Omental fat pad (tissue), 3 donors: ENCODE measurements at regions not wholly inside any gene's neighbourhood (a gene's known extent, or its start where the extent isn't known, plus 50 kb on each side); places are given as distances from the start of the nearest gene placed in this dataset.

Experiments used
- ATAC-seq: fragments of 150-250 bp; one replicate; pipeline ENCODE4 v1.9.1; 2016; ENCODE audit warnings: mild to moderate bottlenecking, moderate library complexity; ENCODE audit not compliant: low FRiP score
- DNase-seq: peaks from one replicate; pipeline ENCODE4 v3.0.0-alpha.2; 2019; ENCODE audit warnings: low spot score
- CTCF ChIP-seq, 3 donors: fragments of 450-650 bp; IDR thresholded peaks; one replicate each; pipeline ENCODE4 v1.5.1; 2016 to 2017; ENCODE audit warnings: antibody characterized with exemption in 3 of 3, mild to moderate bottlenecking in 3 of 3, moderate library complexity in 2 of 3

- ATAC-seq (no peak), DNase-seq (no peak)
- no peak for TF ChIP-seq CTCF (IDR thresholded peaks at IDR 0.05)
Measured at GRCh38 chr6:41437604-41438003, 102.2 kb downstream of the NCR2 start.

GRCh38 chr6:41438746-41439145 lies 103.3 kb downstream of the NCR2 start:
- no peak for ATAC-seq
- TF ChIP-seq CTCF (IDR thresholded peaks at IDR 0.05) = no peak
- no peak for DNase-seq

- TF ChIP-seq CTCF (IDR thresholded peaks at IDR 0.05) = no peak
- DNase-seq (no peak), ATAC-seq (no peak)
Measured at GRCh38 chr6:41439524-41440418, 104.4 kb downstream of the NCR2 start.

GRCh38 chr6:41440958-41441357 lies 105.2 kb upstream of the FOXP4 start:
- no peak for TF ChIP-seq CTCF (IDR thresholded peaks at IDR 0.05)
- ATAC-seq = no peak
- DNase-seq = no peak

GRCh38 chr6:41441598-41442351 lies 104.4 kb upstream of the FOXP4 start:
- no peak for ATAC-seq
- no peak for TF ChIP-seq CTCF (IDR thresholded peaks at IDR 0.05)
- DNase-seq = no peak

- no peak for TF ChIP-seq CTCF (IDR thresholded peaks at IDR 0.05)
- no peak for DNase-seq
- no peak for ATAC-seq
Measured at GRCh38 chr6:41442352-41442672, 103.9 kb upstream of the FOXP4 start.
